SK-N-SH (cell line): ENCODE measurements at regions not wholly inside any gene's neighbourhood (a gene's known extent, or its start where the extent isn't known, plus 50 kb on each side); places are given as distances from the start of the nearest gene placed in this dataset.

Source experiments
- CTCF ChIP-seq: fragments of 200-600 bp; sonication (generic); IDR thresholded peaks from 2 replicates; pipeline ENCODE4 v1.6.1; 2017; ENCODE audit warnings: antibody characterized with exemption, mild to moderate bottlenecking, moderate library complexity
- ELF1 ChIP-seq: IDR thresholded peaks from 2 replicates; pipeline ENCODE4 v1.4.0; 2012
- EP300 ChIP-seq, 2 experiments: IDR thresholded peaks; 2 replicates each; pipeline versions ENCODE4 v1.4.0 to v1.6.1; 2012; ENCODE audit warnings: borderline replicate concordance in 1 of 2, low read depth in 1 of 2, low read length in 1 of 2
- EZH2phosphoT487 ChIP-seq: fragments of 200-600 bp; sonication (generic); IDR thresholded peaks from 2 replicates; pipeline ENCODE4 v1.6.1; 2017; ENCODE audit warnings: low read depth, mixed run types, mild to moderate bottlenecking, antibody characterized with exemption, moderate library complexity, borderline replicate concordance
- MAX ChIP-seq: IDR thresholded peaks from 2 replicates; pipeline ENCODE4 v1.4.0; 2012; ENCODE audit warnings: low read depth
- NRF1 ChIP-seq: IDR thresholded peaks from 2 replicates; pipeline ENCODE4 v1.6.1; 2012; ENCODE audit warnings: low read depth, mild to moderate bottlenecking, low read length
- PBX3 ChIP-seq: IDR thresholded peaks from 2 replicates; pipeline ENCODE4; 2012
- RAD21 ChIP-seq: IDR thresholded peaks from 2 replicates; pipeline ENCODE4 v1.6.1; 2012; ENCODE audit warnings: mild to moderate bottlenecking, low read length
- RCOR1 ChIP-seq: fragments of 150-350 bp; IDR thresholded peaks from 2 replicates; pipeline ENCODE4 v1.6.1; 2017; ENCODE audit warnings: antibody characterized with exemption, low read length
- RFX5 ChIP-seq: IDR thresholded peaks from 2 replicates; pipeline ENCODE4 v1.6.1; 2012; ENCODE audit warnings: mild to moderate bottlenecking, improper control_type of control experiment, low read length
- SMC3 ChIP-seq: IDR thresholded peaks from 2 replicates; pipeline ENCODE4 v1.6.1; 2012; ENCODE audit warnings: low read depth, low read length, improper control_type of control experiment
- USF2 ChIP-seq: fragments of 150-350 bp; IDR thresholded peaks from 2 replicates; pipeline ENCODE4 v1.6.1; 2017; ENCODE audit warnings: antibody characterized with exemption, low read length, low read depth, borderline replicate concordance
- YY1 ChIP-seq: IDR thresholded peaks from 2 replicates; pipeline ENCODE4 v1.4.0; 2012; ENCODE audit warnings: low read depth, mild to moderate bottlenecking

- TF ChIP-seq USF2 = no peak
- TF ChIP-seq RAD21 = no peak
- TF ChIP-seq CTCF = no peak
- TF ChIP-seq NRF1 = no peak
- no peak for TF ChIP-seq EP300 (IDR thresholded peaks at IDR 0.05; ENCODE audit: borderline replicate concordance in 1 of 2, low read depth in 1 of 2, low read length in 1 of 2)
- TF ChIP-seq RFX5 = no peak
- no peak for TF ChIP-seq YY1
- TF ChIP-seq SMC3 = no peak
- no peak for TF ChIP-seq ELF1
- no peak for TF ChIP-seq RCOR1
- TF ChIP-seq MAX = no peak
- no peak for TF ChIP-seq PBX3
- TF ChIP-seq EZH2phosphoT487 = no peak
Observed at GRCh38 chr5:155914766-155915165, 412.2 kb upstream of the SGCD start.
